Endothelial cell of umbilical vein (primary cell): ENCODE measurements at regions not wholly inside any gene's neighbourhood (a gene's known extent, or its start where the extent isn't known, plus 50 kb on each side); places are given as distances from the start of the nearest gene placed in this dataset.

ENCODE experiments used
- BruUV-seq: library from RNA; stranded (reverse); fragments of 400-500 nt; replicated peaks from 2 replicates; lab custom pipeline; 2021; lab: Mats Ljungman, UMichigan
- CTCF ChIA-PET: fragments of 300-600, 350-600 bp; sonication (Branson Sonifier 250); formaldehyde crosslinking; loops from one replicate; lab custom pipeline; 2021; ENCODE audit warnings: antibody characterized with exemption, inconsistent platforms; lab: Charles Lee
- POLR2A ChIA-PET: fragments of 300-600, 350-600 bp; sonication (Branson Sonifier 250); formaldehyde crosslinking; loops from one replicate; lab custom pipeline; 2021; ENCODE audit warnings: antibody characterized with exemption, inconsistent platforms; lab: Charles Lee
- DNase-seq: peaks from one replicate; pipeline ENCODE4 v3.0.0-alpha.2; 2011; ENCODE audit warnings: low read depth, low spot score
- FAIRE-seq: peaks from 2 replicates; lab custom pipeline; 2011; peaks lifted over from hg19 to GRCh38; lab: Jason Lieb, UNC
- H2AFZ ChIP-seq: 2 replicates; pipeline ENCODE4 v1.6.0; 2012; ENCODE audit warnings: low read depth, low read length, control low read depth, inconsistent platforms
- H3K27ac ChIP-seq: 2 replicates; pipeline ENCODE4 v1.5.1; 2011; ENCODE audit warnings: low read depth, mild to moderate bottlenecking, control low read depth, low read length, moderate library complexity; ENCODE audit not compliant: insufficient read depth
- H3K27me3 ChIP-seq, 2 experiments: 2 replicates each; pipeline versions ENCODE4 v1.6.0 to v1.6.1; 2011; ENCODE audit warnings: low read length in 2 of 2, mixed read lengths in 1 of 2; ENCODE audit not compliant: control insufficient read depth in 2 of 2, insufficient read depth in 2 of 2
- H3K36me3 ChIP-seq, 2 experiments: 2 replicates in 1 of 2; 3 replicates in 1 of 2; pipeline ENCODE4 v1.5.1; 2011; ENCODE audit warnings: low read length in 2 of 2, mild to moderate bottlenecking in 1 of 2, moderate library complexity in 1 of 2; ENCODE audit not compliant: control insufficient read depth in 2 of 2, insufficient read depth in 2 of 2; ENCODE audit errors: extremely low read depth in 1 of 2
- H3K4me1 ChIP-seq: 3 replicates; pipeline ENCODE4 v1.5.1; 2011; ENCODE audit warnings: mild to moderate bottlenecking, low read length; ENCODE audit not compliant: control insufficient read depth, insufficient read depth; ENCODE audit errors: extremely low read depth
- H3K4me2 ChIP-seq: 2 replicates; pipeline ENCODE4 v1.6.1; 2011; ENCODE audit warnings: low read length, control low read depth, mixed read lengths; ENCODE audit not compliant: insufficient read depth
- H3K4me3 ChIP-seq, 3 experiments: fragments of 200-600 bp in 1 of 3; sonication (generic), shearing (Covaris generic) in 1 of 3; replicated peaks in 1 of 3; 2 replicates each; pipeline ENCODE4 v1.5.1; 2011 to 2016; ENCODE audit warnings: control low read depth in 3 of 3, low read length in 3 of 3, mild to moderate bottlenecking in 2 of 3, inconsistent platforms in 1 of 3, low read depth in 1 of 3, moderate library complexity in 1 of 3; ENCODE audit not compliant: insufficient read depth in 1 of 3
- H3K79me2 ChIP-seq: 2 replicates; pipeline ENCODE4 v1.6.0; 2012; ENCODE audit warnings: low read length, inconsistent platforms; ENCODE audit not compliant: control insufficient read depth, insufficient read depth
- H3K9ac ChIP-seq: replicated peaks from 2 replicates; pipeline ENCODE3; 2011; ENCODE audit warnings: low read length, control low read depth; ENCODE audit not compliant: insufficient read depth; ENCODE audit errors: extremely low read depth
- H3K9me1 ChIP-seq: replicated peaks from 3 replicates; pipeline ENCODE4 v1.6.0; 2011; ENCODE audit warnings: mild to moderate bottlenecking, low read length; ENCODE audit not compliant: control insufficient read depth, insufficient read depth; ENCODE audit errors: extremely low read depth
- H3K9me3 ChIP-seq: replicated peaks from 2 replicates; pipeline ENCODE4 v1.5.1; 2012; ENCODE audit warnings: low read length, inconsistent platforms; ENCODE audit not compliant: control insufficient read depth, insufficient read depth
- H4K20me1 ChIP-seq: replicated peaks from 2 replicates; pipeline ENCODE3; 2011; ENCODE audit warnings: mild to moderate bottlenecking, low read length; ENCODE audit not compliant: control insufficient read depth, insufficient read depth; ENCODE audit errors: extremely low read depth
- EZH2 ChIP-seq: IDR thresholded peaks from 2 replicates; pipeline ENCODE4 v1.6.1; 2012; ENCODE audit warnings: borderline replicate concordance, low read depth, mild to moderate bottlenecking, moderate library complexity, low read length, inconsistent platforms; ENCODE audit not compliant: severe bottlenecking
- FOS ChIP-seq: IDR thresholded peaks from 2 replicates; pipeline ENCODE4 v1.6.1; 2011; ENCODE audit warnings: mild to moderate bottlenecking, low read length, moderate library complexity, borderline replicate concordance; ENCODE audit not compliant: insufficient read depth
- GATA2 ChIP-seq: IDR thresholded peaks from 2 replicates; pipeline ENCODE4 v1.7.0; 2011; ENCODE audit warnings: low read depth, mild to moderate bottlenecking, moderate library complexity, mixed read lengths, low read length; ENCODE audit not compliant: insufficient read length, insufficient read depth
- JUN ChIP-seq: IDR thresholded peaks from 2 replicates; pipeline ENCODE4 v1.6.1; 2011; ENCODE audit warnings: borderline replicate concordance, low read depth; ENCODE audit not compliant: insufficient read length, insufficient read depth
- MYC ChIP-seq: IDR thresholded peaks from one replicate; pipeline ENCODE4 v1.6.1; 2011; ENCODE audit warnings: mild to moderate bottlenecking, low read depth, low read length
- POLR2A ChIP-seq: IDR thresholded peaks from 2 replicates; pipeline ENCODE4 v1.6.1; 2012; ENCODE audit warnings: low read depth, mild to moderate bottlenecking, control low read depth, low read length
- POLR2AphosphoS5 ChIP-seq: IDR thresholded peaks from 2 replicates; pipeline ENCODE4 v1.6.1; 2012; ENCODE audit warnings: low read depth, mild to moderate bottlenecking, control low read depth, low read length, moderate library complexity; ENCODE audit not compliant: insufficient read depth
- dilution Hi-C: fragments of 300-500 bp; cut with MboI; formaldehyde crosslinking; loops from one replicate; pipeline ENCODE4 v1.15.0; 2019; ENCODE audit warnings: low sequenced_read_pairs; ENCODE audit not compliant: extremely low pct_ligation_motif_present
- intact Hi-C: fragments of 100-400 bp; cut with micrococcal nuclease; formaldehyde crosslinking; loops from one replicate; pipeline ENCODE4 v1.10.0; 2022
- TF ChIP-seq, protein P1 (sequence below): IDR thresholded peaks from 2 replicates; pipeline ENCODE4 v1.6.1; 2011; ENCODE audit not compliant: insufficient read depth, insufficient read length
- TF ChIP-seq, protein P2 (sequence below), 2 donors: IDR thresholded peaks; 1 replicate in 1 of 2; 2 replicates in 1 of 2; pipeline ENCODE4 v1.5.1; 2011; ENCODE audit warnings: low read length in 2 of 2, mild to moderate bottlenecking in 2 of 2, moderate library complexity in 2 of 2, control low read depth in 1 of 2, inconsistent platforms in 1 of 2, low read depth in 1 of 2; ENCODE audit not compliant: insufficient read depth in 1 of 2; ENCODE audit errors: extremely low read depth in 1 of 2

DNA sequence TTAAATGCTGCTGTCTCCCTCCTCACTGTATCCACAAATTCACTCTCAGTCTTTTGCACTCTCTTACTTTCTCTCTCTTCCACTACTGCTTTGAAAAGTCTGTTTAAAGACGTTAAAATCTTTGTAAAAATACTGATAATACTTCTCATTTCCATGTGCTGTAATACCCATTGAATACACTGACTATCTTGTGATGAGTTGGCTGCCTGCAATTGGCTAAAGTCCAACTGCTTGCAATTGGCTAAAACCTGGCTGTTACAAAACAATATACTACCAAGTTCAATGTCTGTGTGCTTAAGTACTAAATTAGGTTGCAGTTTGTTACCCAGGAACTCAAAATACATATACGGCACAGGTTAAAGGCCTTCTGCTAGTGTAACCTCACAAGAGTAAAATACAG lies 264.8 kb downstream of the THBS2 start:
- TF ChIP-seq GATA2 = no peak
- TF ChIP-seq FOS = no peak
- TF ChIP-seq POLR2A = no peak
- TF ChIP-seq, protein P1, sequence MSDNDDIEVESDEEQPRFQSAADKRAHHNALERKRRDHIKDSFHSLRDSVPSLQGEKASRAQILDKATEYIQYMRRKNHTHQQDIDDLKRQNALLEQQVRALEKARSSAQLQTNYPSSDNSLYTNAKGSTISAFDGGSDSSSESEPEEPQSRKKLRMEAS = no peak
- TF ChIP-seq EZH2 = no peak
- no peak for TF ChIP-seq MYC
- TF ChIP-seq POLR2AphosphoS5 = no peak
- TF ChIP-seq, protein P2, sequence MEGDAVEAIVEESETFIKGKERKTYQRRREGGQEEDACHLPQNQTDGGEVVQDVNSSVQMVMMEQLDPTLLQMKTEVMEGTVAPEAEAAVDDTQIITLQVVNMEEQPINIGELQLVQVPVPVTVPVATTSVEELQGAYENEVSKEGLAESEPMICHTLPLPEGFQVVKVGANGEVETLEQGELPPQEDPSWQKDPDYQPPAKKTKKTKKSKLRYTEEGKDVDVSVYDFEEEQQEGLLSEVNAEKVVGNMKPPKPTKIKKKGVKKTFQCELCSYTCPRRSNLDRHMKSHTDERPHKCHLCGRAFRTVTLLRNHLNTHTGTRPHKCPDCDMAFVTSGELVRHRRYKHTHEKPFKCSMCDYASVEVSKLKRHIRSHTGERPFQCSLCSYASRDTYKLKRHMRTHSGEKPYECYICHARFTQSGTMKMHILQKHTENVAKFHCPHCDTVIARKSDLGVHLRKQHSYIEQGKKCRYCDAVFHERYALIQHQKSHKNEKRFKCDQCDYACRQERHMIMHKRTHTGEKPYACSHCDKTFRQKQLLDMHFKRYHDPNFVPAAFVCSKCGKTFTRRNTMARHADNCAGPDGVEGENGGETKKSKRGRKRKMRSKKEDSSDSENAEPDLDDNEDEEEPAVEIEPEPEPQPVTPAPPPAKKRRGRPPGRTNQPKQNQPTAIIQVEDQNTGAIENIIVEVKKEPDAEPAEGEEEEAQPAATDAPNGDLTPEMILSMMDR (IDR thresholded peaks at IDR 0.05; ENCODE audit: extremely low read depth in 1 of 2, insufficient read depth in 1 of 2, low read depth in 1 of 2, low read length in 2 of 2) = no peak
- no peak for TF ChIP-seq JUN
- intact Hi-C loops (no loop called here), dilution Hi-C loops (no loop called here)
- Histone ChIP-seq H3K9me1 (no peaks in the 10 kb centered on the region), H3K4me2 (no peak overlapping the region), H3K27me3 (no peaks in the 10 kb centered on the region), H3K36me3 (no peaks in the 10 kb centered on the region), H3K79me2 (no peaks in the 10 kb centered on the region), H3K9ac (no peak overlapping the region), H3K4me3 (no peak overlapping the region), H4K20me1 (no peaks in the 10 kb centered on the region), H3K4me1 (no peaks in the 10 kb centered on the region), H3K27ac (no peak overlapping the region), H3K9me3 (no peaks in the 10 kb centered on the region), H2AFZ (no peak overlapping the region)
- no peak for DNase-seq
- BruUV-seq = no TSS peak
- ChIA-PET CTCF (no interaction called here), POLR2A (no interaction called here)
- FAIRE-seq = no peak
